Muscle of arm (tissue), 1 donor: ENCODE measurements at regions not wholly inside any gene's neighbourhood (a gene's known extent, or its start where the extent isn't known, plus 50 kb on each side); places are given as distances from the start of the nearest gene placed in this dataset.
"Not testable (repeated sequence)": the region's sequence is repeated elsewhere in the genome, so short reads cannot be mapped to it uniquely, and the experiment has no call there.

ENCODE experiments used
- DNase-seq: peaks from one replicate; pipeline ENCODE4 v3.0.0-alpha.2; 2013

DNA sequence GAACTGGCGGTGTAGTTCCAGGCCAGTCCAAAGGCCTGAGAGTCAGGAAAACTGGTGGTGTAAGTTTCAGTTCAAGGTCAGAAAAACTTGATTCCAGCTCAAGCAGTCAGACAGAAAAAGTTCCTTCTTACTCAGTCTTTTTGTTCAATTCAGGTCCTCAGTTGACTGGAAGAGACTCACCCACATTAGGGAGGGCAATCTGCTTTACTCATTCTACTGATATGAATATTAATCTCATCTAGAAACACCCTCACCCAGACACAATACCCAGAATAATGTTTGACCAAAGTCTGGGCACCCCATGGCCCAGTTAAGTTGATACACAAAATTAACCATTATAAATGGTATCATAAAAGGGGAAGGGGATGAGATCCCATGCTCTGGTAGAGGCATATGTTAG is 50.1 kb upstream of the LTA4H start:
- DNase-seq, result no peak

DNA sequence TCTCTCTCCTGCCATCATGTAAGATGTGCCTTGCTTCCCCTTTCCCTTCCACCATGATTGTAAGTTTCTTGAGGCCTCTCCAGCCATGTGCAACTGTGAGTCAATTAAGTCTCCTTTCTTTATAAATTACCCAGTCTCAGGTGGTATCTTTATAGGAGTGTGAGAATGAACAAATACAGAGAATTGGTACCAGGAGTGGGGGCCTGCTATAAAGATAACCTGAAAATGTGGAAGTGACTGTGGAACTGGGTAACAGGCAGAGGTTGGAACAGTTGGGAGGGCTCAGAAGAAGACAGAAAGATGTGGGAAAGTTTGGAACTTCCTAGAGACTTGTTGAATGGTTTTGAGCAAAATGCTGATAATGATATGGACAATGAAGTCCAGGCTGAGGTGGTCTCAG is 50.8 kb upstream of the LTA4H start:
- DNase-seq, result not testable (repeated sequence)

GRCh38 chr12:96091833-96092232 is 56.4 kb upstream of the LTA4H start:
- no peak for DNase-seq

DNA sequence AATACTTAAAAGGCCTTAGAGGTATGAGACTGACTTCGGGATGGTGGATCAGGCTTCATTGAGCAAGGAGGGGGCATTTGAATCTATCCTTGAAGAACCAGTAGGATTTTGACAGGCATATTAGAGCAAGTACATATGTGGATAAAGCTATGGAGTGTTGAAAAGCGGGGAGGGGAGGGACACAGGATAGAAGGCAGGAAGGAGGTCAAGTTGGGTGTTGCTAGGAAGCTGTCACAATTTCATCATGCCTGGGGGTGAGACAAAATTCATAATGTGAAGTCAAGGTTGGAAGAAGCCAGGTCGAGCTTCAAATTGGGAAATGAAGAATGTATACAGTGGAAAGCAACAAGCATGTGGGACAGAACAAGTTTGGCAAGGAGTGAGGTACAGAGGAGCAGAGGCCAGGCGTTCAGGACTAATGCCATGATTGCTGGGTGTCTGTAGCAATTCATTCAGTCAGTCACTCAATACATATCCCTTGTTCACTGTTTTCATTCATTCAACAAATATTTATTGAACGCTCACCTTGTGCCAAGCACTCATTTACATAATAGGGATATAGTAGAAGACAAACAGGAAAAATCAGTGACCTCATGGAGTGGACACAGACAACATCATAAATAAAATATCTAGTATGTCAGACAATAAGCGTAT is 58.3 kb upstream of the LTA4H start:
- no peak for DNase-seq

DNA sequence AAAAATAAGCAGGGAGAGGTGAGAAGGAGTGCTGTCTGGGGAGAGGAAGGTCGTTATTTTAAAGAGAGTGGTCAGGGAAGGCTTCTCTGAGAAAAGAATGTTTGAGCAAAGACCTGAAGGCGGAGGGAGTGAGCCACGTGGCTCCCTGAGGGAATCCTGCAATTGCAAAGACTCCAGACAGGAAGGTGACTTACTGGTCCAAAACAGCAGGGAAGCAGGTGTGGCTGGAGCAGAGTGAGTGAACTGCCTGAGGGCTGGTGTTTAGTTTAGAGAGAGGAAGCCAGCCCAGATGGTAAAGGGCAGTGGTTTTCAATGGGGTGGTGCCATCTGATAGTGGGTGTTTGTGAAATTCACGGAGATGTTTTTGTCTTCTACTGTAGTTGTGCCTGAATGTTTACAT is 58.8 kb upstream of the LTA4H start:
- no peak for DNase-seq

DNA sequence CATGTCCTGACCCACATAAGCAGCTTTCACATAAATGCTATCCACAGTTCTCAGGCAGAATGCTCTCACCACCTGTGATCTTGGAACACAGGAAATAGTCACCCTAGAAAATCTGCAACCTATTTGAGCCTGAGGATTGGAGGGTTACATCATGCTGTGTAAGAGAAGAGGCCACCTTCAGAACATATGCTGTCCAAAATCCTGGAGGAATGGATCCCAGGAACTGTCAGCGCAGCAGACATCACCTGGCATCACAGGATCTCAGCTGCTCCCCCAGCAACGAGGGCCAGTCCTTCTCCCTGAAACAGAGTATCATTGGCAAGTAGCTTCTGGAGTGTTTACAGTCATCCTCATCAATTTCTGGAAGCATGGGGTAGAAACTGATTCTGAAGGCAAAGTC is 63.2 kb upstream of the LTA4H start:
- DNase-seq, result no peak

GRCh38 chr12:96099421-96099820 is 64.0 kb upstream of the LTA4H start:
- no peak for DNase-seq

- DNase-seq, result no peak
These were observed 64.6 kb upstream of the LTA4H start for GRCh38 chr12:96099986-96100385.

GRCh38 chr12:96101806-96102205 is 66.4 kb upstream of the LTA4H start:
- DNase-seq, result no peak

DNA sequence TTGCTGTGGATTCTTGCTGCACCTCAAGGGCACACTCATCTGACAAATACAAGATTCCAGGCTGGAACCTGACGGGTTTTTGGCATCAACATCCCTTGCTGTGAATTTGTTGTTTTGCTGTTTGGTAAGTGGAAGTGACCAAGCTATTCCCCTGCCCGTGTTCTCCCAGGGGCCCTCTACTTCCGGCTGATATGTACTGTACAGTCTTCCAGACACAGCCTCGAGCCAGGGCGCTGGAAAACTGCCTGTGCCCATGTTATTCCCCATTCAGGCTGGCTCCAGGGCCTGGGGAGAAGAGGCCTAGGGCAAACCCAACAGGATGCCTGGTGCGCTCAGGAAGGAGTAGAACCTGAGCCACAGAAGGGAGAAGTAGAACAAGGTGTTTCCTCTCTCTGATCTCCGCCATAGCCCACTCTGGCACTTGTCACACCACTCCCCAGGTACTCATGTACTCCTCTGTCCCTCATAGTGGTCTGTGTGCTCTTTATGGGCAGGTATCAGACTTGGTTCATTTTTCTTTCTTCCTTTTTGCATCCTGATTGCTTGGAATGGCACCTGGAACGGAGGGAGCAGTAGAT is 67.8 kb upstream of the LTA4H start:
- DNase-seq, result no peak

GRCh38 chr12:96104566-96104965 is 69.2 kb upstream of the LTA4H start:
- DNase-seq, result no peak

GRCh38 chr12:96106137-96106536 is 70.8 kb upstream of the LTA4H start:
- DNase-seq, result no peak

DNA sequence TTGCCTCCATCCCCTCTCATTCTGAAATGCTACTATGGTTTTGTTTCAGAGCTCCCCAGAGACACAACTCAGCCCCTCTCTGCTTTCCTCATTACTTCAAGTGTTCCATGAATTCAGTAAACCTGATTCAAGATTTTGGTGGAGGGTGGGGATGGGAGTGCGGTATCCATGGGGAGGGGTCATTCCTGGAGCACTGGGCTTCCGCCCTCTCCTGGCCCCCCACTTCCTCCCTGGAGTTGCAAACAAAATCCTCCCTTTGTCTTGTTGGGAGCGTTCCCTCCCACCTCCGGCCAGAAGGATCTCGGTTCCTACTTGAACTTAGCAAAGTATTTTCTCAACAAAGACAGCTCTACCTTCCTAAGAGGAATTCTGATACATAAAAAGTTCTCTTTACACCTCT is 71.8 kb upstream of the LTA4H start:
- no peak for DNase-seq

- DNase-seq, result peak; percentile 12
These were observed 72.9 kb upstream of the LTA4H start for GRCh38 chr12:96108321-96108720.

- not testable (repeated sequence) for DNase-seq
These were observed 73.6 kb upstream of the LTA4H start for GRCh38 chr12:96108941-96109340.

DNA sequence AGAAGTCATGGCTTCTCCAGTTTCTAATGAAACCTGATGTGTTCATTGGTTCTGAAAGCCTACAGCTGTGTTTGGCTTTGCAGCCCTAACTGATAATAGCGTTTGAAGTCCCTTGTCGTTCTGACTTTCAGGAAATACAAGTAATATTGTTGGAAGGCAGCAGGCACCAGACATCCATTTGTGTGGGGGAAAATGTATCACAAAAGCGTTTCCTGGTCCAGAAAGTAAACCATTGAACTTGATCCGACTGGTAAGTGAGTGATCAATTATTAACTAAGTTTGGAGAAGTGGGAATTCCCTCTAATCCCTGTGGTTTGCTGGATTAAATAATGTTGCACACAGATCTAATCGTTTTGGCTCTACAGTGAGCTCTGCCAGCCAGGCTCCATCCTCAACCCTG is 77.3 kb upstream of the LTA4H start:
- no peak for DNase-seq

- no peak for DNase-seq
These were observed 76.7 kb upstream of the ELK3 start for GRCh38 chr12:96117460-96117859.

DNA sequence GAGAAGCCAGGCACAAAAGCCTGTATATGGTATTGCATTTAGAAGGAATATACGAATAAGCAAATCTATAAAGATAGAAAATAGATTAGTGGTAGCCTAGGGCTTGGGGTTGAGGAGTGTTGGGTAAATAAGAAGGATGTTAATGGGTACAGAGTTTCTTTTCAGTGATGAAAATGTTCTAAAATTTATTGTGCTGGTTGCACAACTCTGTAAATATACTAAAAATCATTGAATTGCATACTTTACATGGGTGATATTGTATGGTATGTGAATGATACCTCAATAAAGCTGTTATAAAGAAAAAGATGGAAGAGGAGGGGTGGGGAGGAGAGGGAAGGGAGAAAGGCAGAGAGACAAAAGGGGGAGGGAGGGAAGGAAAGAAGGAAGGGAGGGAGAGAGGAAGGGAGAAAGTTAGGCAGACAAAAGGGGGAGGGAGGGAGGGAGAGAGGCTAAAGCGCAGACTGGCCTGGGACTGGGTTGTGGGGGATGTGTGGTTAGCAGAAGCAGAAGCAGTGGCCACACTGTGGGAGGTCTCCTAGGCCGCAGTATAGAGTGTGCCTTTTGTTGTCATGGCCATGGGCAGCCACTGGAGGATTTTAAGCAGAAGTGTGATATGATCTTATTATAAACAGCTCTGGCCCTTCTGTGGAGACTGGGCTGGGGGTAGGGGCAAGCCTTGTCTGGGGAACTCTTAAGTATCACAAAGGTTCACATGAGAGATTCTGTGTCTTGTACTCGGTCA is 73.6 kb upstream of the ELK3 start:
- no peak for DNase-seq

DNA sequence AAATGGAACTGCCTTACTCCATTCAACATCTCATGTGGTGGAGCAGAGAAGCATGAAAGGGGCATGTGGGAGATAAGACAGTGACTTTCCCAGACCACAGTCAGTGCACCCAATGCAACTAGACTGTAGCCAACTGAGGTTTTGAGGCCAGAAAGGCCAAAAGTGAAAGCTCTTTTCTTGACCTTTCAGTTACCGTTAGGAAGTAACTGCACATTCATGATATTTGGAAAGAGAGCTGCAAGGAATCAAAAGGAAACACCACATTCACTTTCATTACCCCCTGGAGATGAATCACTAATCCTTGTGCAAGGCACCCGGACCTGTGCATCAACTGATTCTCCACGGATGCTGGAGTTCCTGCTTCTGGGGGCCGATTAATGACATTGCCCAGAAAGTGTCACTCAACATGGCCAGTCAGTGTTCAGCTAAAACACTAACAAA is 72.9 kb upstream of the ELK3 start:
- DNase-seq, result no peak

GRCh38 chr12:96128292-96128691 is 65.9 kb upstream of the ELK3 start:
- not testable (repeated sequence) for DNase-seq

DNA sequence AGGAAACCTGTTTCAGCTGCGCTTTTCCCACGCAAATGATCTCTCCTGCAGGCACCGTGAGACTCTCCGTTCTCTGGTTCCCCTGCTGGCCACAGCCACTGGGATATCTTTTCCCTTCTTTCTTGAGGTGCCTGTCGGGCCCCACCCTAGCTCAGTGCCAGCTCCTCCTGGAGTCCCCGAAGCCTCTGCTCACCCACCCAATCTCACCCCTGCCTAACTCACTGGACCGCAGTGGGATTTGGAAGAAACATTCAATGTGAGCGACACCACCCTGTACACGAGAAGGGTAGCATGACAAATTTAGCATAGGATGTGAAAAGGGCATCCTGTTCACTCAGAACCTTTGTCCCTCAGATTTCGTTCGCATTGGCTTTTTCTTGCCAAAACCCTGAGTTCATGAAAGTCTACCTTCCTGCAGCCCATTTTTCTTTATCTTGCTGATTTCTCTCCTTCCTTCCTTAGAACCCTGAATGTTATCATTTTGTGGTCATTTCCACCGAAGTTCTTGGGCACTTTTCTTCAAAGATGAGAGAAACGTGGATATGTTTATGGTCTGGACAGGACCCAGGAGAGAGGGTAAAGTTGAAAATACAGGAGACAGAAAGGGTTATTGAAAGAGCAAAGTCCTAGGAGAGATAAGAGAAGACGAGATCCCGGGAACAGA is 63.6 kb upstream of the ELK3 start:
- no peak for DNase-seq

- DNase-seq, result no peak
These were observed 62.9 kb upstream of the ELK3 start for GRCh38 chr12:96131230-96131788.

GRCh38 chr12:96132819-96133218 is 61.4 kb upstream of the ELK3 start:
- no peak for DNase-seq
